ENCODE measurements at regions not wholly inside any gene's neighbourhood (a gene's known extent, or its start where the extent isn't known, plus 50 kb on each side); places are given as distances from the start of the nearest gene placed in this dataset.

GRCh38 chr22:47686594-47687345 lies 924.3 kb downstream of the TBC1D22A start (continued):
- no peak for TF ChIP-seq ZBTB44 (tag by site-specific recombination; IDR thresholded peaks at IDR 0.05)
- TF ChIP-seq ZNF561 (tag by site-specific recombination; IDR thresholded peaks at IDR 0.05; ENCODE audit: borderline replicate concordance): no peak
- TF ChIP-seq ZNF544 (tag by site-specific recombination; IDR thresholded peaks at IDR 0.05): no peak
- no peak for TF ChIP-seq ZNF791 (tag by site-specific recombination; IDR thresholded peaks at IDR 0.05)
- TF ChIP-seq ZNF692 (tag by site-specific recombination; IDR thresholded peaks at IDR 0.05): no peak
- no peak for TF ChIP-seq ZNF157 (tag by site-specific recombination; IDR thresholded peaks at IDR 0.05)
- TF ChIP-seq GLIS2 (tag by site-specific recombination; IDR thresholded peaks at IDR 0.05): no peak
- no peak for TF ChIP-seq SP7 (tag by site-specific recombination; IDR thresholded peaks at IDR 0.05)
- TF ChIP-seq ZNF302 (tag by site-specific recombination; IDR thresholded peaks at IDR 0.05; ENCODE audit: low read depth): no peak
- no peak for TF ChIP-seq ZNF404 (tag by site-specific recombination; IDR thresholded peaks at IDR 0.05)

- Histone ChIP-seq H3K27ac (ENCODE audit: extremely low read depth, low read depth, low read length) (no peak overlapping the region), H3K9me3 (ENCODE audit: control insufficient read depth, insufficient read depth, low read depth, low read length) (no peaks in the 10 kb centered on the region; the same call in 1 of the 2 replicates), H3K4me1 (ENCODE audit: control insufficient read depth, insufficient read depth, low read length) (no peaks in the 10 kb centered on the region), H3K36me3 (ENCODE audit: control insufficient read depth in 2 of 2, insufficient read depth in 1 of 2, low read length in 2 of 2) (no peaks in the 10 kb centered on the region), H3K4me3 (ENCODE audit: low read depth, low read length) (no peak overlapping the region)
- ChIA-PET POLR2A (no interaction called here), CTCF (interaction anchor here (0.6 to 0.7 kb wide), 2 partner anchors 251 to 529 kb away, joined by 3 read pairs; no protein-coding TSS in a partner anchor)
- TF ChIP-seq ZNF169 (tag by site-specific recombination; IDR thresholded peaks at IDR 0.05): no peak
- no peak for TF ChIP-seq REST (tag by site-specific recombination; IDR thresholded peaks at IDR 0.05)
- no peak for TF ChIP-seq ZIC2 (tag by site-specific recombination; IDR thresholded peaks at IDR 0.05)
- no peak for TF ChIP-seq MZF1 (tag by site-specific recombination; IDR thresholded peaks at IDR 0.05; ENCODE audit: borderline replicate concordance)
- no peak for TF ChIP-seq ZNF624 (tag by site-specific recombination; IDR thresholded peaks at IDR 0.05)
- TF ChIP-seq ZNF394 (tag by site-specific recombination; IDR thresholded peaks at IDR 0.05; ENCODE audit: borderline replicate concordance): no peak
These were observed 919.1 kb downstream of the TBC1D22A start for GRCh38 chr22:47681411-47682165.
